ENCODE measurements at regions not wholly inside any gene's neighbourhood (a gene's known extent, or its start where the extent isn't known, plus 50 kb on each side); places are given as distances from the start of the nearest gene placed in this dataset.

DNA sequence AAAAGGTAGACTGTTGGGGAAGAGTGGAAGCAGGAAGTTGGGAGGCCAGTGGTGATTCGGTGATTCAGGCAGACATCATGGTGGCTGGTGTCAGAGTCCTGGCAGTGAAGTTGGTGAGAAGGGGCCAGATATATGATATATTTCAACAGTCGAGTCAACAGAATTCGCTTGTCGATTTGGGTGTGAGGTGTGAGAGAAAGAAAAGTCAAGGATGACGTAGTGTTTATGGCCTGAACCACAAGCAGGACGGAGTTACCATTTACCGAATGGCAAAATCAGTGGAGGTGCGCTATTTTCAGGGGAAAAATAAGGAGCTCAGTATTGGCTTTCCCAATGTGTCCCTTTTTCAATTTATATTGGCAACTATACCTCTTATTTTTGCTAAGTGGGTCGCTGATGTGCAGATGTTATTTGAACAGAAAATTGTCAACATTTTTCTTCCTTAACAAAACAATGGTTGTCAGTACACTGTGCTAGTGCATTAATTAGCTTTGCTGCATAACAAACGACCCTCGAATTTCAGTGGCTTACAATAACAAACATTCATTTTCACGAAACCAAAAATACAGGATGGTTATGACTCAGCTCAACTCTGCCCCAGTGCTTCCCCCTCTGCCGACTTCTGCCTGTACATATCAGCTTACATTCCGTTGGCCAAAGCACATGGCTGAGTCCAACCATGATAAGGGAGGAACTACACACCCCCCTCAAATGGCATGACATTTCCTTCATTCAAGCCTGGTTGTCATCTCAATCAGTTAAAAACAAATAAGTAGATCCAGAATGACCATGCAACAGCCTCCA lies 255.0 kb upstream of the ZFP64 start:
- H3K4ac ChIP-seq (ENCODE audit: low read depth, low read length), result no peak overlapping the region
- H3K56ac ChIP-seq (ENCODE audit: extremely low read depth, insufficient read depth, low read length), result no peak overlapping the region
- H2BK5ac ChIP-seq (ENCODE audit: low read depth, low read length, poor library complexity, severe bottlenecking), result no peak overlapping the region
- H2AK9ac ChIP-seq (replicated peaks; ENCODE audit: low read depth, low read length, poor library complexity), result no peak overlapping the region
- dilution Hi-C loops (cut with HindIII; ENCODE audit: low sequenced_read_pairs, unreplicated experiment) (no loop called here), in situ Hi-C loops (cut with MboI; ENCODE audit: low sequenced_read_pairs) (no loop called here), intact Hi-C loops (cut with micrococcal nuclease) (no loop called here)
- peak; percentile 66 for DNase-seq
- H4K5ac ChIP-seq (ENCODE audit: low read depth, low read length), result no peak overlapping the region
- no peak overlapping the region for H3K4me2 ChIP-seq (ENCODE audit: low read depth, low read length)
- H3K27me3 ChIP-seq (ENCODE audit: control insufficient read depth, insufficient read depth, low read length), result no peaks in the 10 kb centered on the region; the same call in 1 of the 2 replicates
- no peak overlapping the region for H3K27ac ChIP-seq (ENCODE audit: insufficient read depth, low read length)
- ChIA-PET POLR2A (ENCODE audit: unreplicated experiment) (no interaction called here), CTCF (no interaction called here)
- BruUV-seq (replicated peaks), result no TSS peak
- H3K4me1 ChIP-seq (ENCODE audit: control insufficient read depth, insufficient read depth, low read length), result no peaks in the 10 kb centered on the region
- no peaks in the 10 kb centered on the region for H3K36me3 ChIP-seq (ENCODE audit: control insufficient read depth, insufficient read depth, low read length)
- peaks cover 3% of the 10 kb centered on the region; the same call in 1 of the 2 replicates for H3K9me3 ChIP-seq (ENCODE audit: control insufficient read depth, insufficient read depth, low read length)
- no peaks in the 10 kb centered on the region for H3K9me1 ChIP-seq (ENCODE audit: insufficient read depth, low read length)
- H2BK20ac ChIP-seq (ENCODE audit: low read depth, low read length), result no peak overlapping the region; the same call in 1 of the 2 replicates
- H4K91ac ChIP-seq (ENCODE audit: insufficient read depth, low read depth, low read length), result no peak overlapping the region
- peak; percentile 85 for ATAC-seq (ENCODE audit: low read depth)
- H4K8ac ChIP-seq (ENCODE audit: low read depth in 2 of 2, low read length in 2 of 2), result no peak overlapping the region
- H2AK5ac ChIP-seq (ENCODE audit: low read depth, low read length), result no peak overlapping the region
- 45% methylated on average over 5 of the region's 14 CpGs; no CpG with 5 or more reads in 1 of the 2 experiments for WGBS, 2 experiments (ENCODE audit: extremely low coverage in 2 of 2, insufficient read length in 1 of 2)
- no peak overlapping the region for H3K9ac ChIP-seq (ENCODE audit: low read depth, low read length)
- TF ChIP-seq, protein P1, sequence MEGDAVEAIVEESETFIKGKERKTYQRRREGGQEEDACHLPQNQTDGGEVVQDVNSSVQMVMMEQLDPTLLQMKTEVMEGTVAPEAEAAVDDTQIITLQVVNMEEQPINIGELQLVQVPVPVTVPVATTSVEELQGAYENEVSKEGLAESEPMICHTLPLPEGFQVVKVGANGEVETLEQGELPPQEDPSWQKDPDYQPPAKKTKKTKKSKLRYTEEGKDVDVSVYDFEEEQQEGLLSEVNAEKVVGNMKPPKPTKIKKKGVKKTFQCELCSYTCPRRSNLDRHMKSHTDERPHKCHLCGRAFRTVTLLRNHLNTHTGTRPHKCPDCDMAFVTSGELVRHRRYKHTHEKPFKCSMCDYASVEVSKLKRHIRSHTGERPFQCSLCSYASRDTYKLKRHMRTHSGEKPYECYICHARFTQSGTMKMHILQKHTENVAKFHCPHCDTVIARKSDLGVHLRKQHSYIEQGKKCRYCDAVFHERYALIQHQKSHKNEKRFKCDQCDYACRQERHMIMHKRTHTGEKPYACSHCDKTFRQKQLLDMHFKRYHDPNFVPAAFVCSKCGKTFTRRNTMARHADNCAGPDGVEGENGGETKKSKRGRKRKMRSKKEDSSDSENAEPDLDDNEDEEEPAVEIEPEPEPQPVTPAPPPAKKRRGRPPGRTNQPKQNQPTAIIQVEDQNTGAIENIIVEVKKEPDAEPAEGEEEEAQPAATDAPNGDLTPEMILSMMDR (conservative IDR thresholded peaks at IDR 0.05; ENCODE audit: low read depth, low read length), result no peak
- peak; percentile 21; the same call in 1 of the 2 replicates for TF ChIP-seq NFE2L2 (IDR thresholded peaks at IDR 0.05; ENCODE audit: low read depth, low read length)
- no peak for TF ChIP-seq POLR2A (IDR thresholded peaks at IDR 0.05; ENCODE audit: low read depth, low read length)
- TF ChIP-seq, protein P2, sequence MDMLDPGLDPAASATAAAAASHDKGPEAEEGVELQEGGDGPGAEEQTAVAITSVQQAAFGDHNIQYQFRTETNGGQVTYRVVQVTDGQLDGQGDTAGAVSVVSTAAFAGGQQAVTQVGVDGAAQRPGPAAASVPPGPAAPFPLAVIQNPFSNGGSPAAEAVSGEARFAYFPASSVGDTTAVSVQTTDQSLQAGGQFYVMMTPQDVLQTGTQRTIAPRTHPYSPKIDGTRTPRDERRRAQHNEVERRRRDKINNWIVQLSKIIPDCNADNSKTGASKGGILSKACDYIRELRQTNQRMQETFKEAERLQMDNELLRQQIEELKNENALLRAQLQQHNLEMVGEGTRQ (IDR thresholded peaks at IDR 0.05; ENCODE audit: low read depth, low read length), result no peak
- TF ChIP-seq SMC3 (IDR thresholded peaks at IDR 0.05; ENCODE audit: low read depth, low read length), result no peak
- no peak for TF ChIP-seq CEBPB (IDR thresholded peaks at IDR 0.05; ENCODE audit: low read depth, low read length)
- TF ChIP-seq MXI1 (IDR thresholded peaks at IDR 0.05; ENCODE audit: borderline replicate concordance, low read depth, low read length), result 0 out of 2 replicates have a peak, but pooled peaks have one; percentile 49
- no peak for TF ChIP-seq RFX5 (IDR thresholded peaks at IDR 0.05; ENCODE audit: low read depth, low read length)
- TF ChIP-seq RCOR1 (IDR thresholded peaks at IDR 0.05; ENCODE audit: insufficient replicate concordance, low read length), result no peak
- TF ChIP-seq, protein P3, sequence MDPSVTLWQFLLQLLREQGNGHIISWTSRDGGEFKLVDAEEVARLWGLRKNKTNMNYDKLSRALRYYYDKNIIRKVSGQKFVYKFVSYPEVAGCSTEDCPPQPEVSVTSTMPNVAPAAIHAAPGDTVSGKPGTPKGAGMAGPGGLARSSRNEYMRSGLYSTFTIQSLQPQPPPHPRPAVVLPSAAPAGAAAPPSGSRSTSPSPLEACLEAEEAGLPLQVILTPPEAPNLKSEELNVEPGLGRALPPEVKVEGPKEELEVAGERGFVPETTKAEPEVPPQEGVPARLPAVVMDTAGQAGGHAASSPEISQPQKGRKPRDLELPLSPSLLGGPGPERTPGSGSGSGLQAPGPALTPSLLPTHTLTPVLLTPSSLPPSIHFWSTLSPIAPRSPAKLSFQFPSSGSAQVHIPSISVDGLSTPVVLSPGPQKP (IDR thresholded peaks at IDR 0.05; ENCODE audit: borderline replicate concordance, low read depth, low read length), result no peak
- no peak for TF ChIP-seq FOS (IDR thresholded peaks at IDR 0.05; ENCODE audit: low read depth, low read length)
- H3K23ac ChIP-seq (ENCODE audit: low read depth, low read length), result no peak overlapping the region
- H3K79me1 ChIP-seq (ENCODE audit: low read depth in 1 of 2, low read length in 2 of 2), result no peaks in the 10 kb centered on the region
- H2BK120ac ChIP-seq (ENCODE audit: low read depth, low read length), result no peak overlapping the region
- H4K20me1 ChIP-seq (ENCODE audit: insufficient read depth, low read length), result no peaks in the 10 kb centered on the region
- no peak overlapping the region for H3K4me3 ChIP-seq (ENCODE audit: insufficient read depth, low read depth, low read length)
- H3K18ac ChIP-seq (ENCODE audit: low read depth, low read length), result no peak overlapping the region
- no peak overlapping the region for H2BK15ac ChIP-seq (ENCODE audit: low read depth, low read length)
- peak overlapping the region; percentile 48 for H2AFZ ChIP-seq (replicated peaks; ENCODE audit: low read length, poor library complexity)
- H3K14ac ChIP-seq (replicated peaks; ENCODE audit: low read depth, low read length), result no peak overlapping the region

Data from IMR-90 (cell line).